ENCODE measurements at regions not wholly inside any gene's neighbourhood (a gene's known extent, or its start where the extent isn't known, plus 50 kb on each side); places are given as distances from the start of the nearest gene placed in this dataset.

DNA sequence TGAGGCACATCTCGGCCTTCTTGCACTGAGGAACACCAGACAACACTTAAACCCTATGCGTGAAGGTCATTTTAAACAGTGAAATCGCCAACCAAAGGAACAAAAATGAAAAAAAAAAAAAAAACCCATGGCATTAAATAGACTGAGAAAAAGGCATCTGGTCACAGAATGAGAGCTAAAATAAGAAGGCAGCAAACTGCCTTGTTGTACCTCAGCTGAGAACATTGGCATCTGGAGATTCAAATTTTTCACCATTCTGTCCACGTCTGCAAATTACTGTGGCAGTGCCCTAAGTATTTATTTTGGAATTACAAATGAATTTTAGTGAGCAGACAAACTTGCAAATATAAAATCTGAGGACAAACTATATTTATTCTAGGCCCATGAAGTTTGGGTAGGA lies 82.6 kb upstream of the POU1F1 start:
- TF ChIP-seq, protein P1, sequence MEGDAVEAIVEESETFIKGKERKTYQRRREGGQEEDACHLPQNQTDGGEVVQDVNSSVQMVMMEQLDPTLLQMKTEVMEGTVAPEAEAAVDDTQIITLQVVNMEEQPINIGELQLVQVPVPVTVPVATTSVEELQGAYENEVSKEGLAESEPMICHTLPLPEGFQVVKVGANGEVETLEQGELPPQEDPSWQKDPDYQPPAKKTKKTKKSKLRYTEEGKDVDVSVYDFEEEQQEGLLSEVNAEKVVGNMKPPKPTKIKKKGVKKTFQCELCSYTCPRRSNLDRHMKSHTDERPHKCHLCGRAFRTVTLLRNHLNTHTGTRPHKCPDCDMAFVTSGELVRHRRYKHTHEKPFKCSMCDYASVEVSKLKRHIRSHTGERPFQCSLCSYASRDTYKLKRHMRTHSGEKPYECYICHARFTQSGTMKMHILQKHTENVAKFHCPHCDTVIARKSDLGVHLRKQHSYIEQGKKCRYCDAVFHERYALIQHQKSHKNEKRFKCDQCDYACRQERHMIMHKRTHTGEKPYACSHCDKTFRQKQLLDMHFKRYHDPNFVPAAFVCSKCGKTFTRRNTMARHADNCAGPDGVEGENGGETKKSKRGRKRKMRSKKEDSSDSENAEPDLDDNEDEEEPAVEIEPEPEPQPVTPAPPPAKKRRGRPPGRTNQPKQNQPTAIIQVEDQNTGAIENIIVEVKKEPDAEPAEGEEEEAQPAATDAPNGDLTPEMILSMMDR (optimal IDR thresholded peaks at IDR 0.05 in 1 of 3, IDR thresholded peaks at IDR 0.05 in 1 of 3, conservative IDR thresholded peaks at IDR 0.05 in 1 of 3; ENCODE audit: extremely low read depth in 1 of 3, insufficient read depth in 2 of 3, low read length in 3 of 3): no peak
- no peak for TF ChIP-seq EZH2 (IDR thresholded peaks at IDR 0.05; ENCODE audit: low read length)

Measured in keratinocyte (primary cell).